CD4-positive, alpha-beta T cell treated with Interferon gamma for 1 hour (primary cell): ENCODE measurements at regions not wholly inside any gene's neighbourhood (a gene's known extent, or its start where the extent isn't known, plus 50 kb on each side); places are given as distances from the start of the nearest gene placed in this dataset.
"Not testable (repeated sequence)": the region's sequence is repeated elsewhere in the genome, so short reads cannot be mapped to it uniquely, and the experiment has no call there.

Source experiments
- DNase-seq: peaks from one replicate; pipeline ENCODE4 v3.0.0-alpha.2; 2020

DNA sequence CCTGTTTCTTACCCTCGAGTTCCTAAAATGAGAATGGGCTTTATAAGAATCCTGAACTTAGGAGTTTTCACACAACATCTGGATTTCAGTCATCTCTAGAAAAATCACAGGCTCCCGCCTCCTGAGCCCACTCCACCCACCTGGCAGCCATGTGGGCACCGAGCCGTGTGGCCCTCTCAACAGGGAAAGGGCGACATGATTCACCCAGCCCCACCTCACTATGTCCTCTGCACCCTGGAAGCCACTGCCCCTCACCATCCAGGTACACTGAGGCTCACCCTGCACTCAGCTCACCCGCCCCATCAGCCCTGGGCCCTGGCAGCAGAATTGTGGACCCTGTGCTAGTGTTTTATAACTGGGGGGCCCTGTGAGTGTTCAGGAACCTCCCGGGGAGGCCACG, 101.5 kb downstream of the SHANK2 start:
- DNase-seq, result no peak

DNA sequence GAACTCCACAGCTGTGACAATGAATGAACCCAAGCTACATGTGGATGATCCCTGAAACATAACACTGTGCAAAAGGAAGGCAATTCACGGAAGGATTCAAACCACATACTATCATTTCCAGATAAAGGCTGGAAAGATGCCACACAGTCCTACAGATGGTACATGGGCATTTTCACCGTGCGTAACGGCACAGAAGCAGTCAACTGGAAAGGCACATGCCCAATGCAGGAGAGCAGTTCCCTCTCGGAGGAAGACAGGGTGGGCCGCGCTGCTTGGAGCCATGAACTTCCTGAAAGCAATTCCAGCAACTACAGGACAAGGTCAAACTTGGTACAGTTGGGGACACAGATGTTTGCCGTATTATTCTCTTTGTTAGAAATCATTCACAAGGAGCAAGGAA, 103.7 kb downstream of the SHANK2 start:
- no peak for DNase-seq

GRCh38 chr11:71147331-71147730, 105.0 kb downstream of the SHANK2 start:
- no peak for DNase-seq

DNA sequence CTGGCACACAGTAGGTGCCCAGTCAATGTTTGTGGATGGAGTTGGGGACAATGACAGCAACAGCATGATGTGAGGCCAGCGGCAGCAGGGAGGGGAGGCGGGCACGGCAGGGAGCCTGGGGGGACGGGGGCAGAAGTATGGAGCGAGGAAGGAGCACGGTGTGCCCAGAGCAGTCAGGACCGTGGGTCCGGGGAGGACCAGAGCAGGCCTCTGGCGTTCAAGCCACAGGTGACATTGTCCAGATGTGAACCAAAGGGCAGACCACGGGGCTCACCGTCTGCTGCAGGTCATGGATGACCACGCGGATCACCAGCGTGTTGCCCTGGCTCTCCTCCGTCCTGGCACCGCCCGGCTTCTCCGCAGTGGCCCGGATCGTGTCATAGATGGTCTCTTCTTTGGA, 105.5 kb downstream of the SHANK2 start:
- no peak for DNase-seq

GRCh38 chr11:71145988-71146824, 106.2 kb downstream of the SHANK2 start:
- DNase-seq, result no peak

DNA sequence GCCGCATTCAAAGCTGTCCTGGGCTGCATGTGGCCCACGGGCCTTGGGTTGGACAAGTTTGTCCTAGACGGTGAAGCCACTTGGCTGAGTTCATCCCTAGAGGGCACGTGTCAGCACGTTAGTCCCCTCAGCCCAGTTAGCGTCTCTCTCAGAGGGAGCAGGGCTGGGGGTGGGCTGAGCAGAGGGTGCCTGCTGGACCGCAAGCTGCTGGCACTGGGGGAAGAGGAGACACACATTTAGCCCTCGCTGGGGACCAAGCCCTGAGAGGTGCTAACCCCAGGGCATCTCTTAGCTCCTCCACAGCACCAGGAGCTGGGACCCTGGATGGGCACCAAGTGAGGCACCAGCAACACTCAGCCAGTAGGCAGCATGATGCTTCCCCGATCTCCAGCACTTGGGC, 107.0 kb downstream of the SHANK2 start:
- DNase-seq, result no peak

DNA sequence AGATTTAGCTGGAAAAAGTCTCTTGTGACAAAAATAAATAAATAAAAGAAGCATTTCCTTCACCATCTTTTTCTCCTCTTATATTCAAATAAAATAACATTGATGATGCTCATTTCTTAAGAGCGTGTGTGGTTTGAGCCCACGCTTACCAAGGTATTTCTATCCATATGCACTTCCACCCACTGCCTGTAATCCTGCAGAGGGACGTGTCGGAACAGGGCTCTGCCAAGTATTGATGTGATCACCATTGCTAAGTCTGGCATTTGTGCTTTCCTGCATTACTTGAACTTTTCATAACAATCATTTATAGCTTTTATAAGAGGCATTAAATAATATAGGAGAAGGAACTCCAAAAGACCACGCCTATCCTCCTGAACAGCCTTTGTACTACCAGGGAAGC, 107.6 kb downstream of the SHANK2 start:
- DNase-seq, result no peak

DNA sequence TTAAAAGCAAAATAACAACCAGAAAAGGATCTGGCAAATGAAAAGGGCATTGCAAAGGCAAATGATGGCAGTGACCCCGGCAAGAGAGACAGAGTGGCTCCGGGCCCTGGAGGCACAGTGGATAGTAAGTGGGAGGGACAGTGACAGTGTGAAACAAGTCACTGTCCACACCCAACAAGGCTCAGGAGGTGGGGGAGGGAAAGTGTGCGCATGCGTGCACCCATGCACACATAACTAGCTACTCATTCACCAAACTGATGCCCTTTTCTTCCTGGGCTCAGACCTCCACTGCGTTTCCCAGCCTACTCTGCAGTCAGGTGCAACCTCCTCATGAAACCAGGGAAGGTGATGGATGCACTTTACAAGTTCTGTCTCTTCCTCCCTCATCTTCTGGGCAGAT, 108.4 kb downstream of the SHANK2 start:
- no peak for DNase-seq

- DNase-seq, result no peak
These were observed 112.0 kb downstream of the SHANK2 start for GRCh38 chr11:71140206-71140919.

DNA sequence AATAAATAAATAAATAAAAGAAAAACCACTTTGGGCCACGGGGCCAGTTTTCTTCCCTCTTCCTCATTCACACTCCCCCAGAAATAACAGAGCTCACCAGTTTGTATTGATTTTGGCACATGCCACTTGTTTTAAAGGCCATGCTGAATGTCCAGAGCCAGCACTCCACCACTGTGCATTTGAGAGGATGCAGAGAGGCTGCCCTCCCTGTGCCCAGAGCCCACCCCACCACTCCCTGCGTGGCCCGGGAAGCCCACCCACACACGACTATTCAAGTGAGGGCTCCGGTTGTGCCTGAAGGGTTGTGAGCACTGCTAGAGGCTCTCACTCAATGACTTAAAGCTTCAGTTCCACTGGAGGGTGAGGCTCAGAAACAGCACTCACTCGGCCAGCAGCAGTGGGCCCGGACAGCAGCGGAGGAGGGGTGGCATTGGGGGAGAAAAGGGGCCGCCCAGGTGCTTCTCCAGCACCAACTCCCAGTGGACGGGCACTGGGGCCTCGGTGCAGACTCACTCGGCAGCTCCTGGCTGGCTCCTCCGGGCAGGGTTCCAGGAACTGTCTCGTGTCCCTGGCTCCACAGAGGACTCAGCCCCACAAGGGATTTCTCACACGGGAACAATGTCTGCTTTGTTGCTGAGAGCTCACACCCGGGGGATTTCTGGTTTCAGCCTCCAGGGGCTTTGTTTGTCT, 112.7 kb downstream of the SHANK2 start:
- DNase-seq, result no peak

GRCh38 chr11:71138737-71139425, 113.5 kb downstream of the SHANK2 start:
- DNase-seq, result no peak

DNA sequence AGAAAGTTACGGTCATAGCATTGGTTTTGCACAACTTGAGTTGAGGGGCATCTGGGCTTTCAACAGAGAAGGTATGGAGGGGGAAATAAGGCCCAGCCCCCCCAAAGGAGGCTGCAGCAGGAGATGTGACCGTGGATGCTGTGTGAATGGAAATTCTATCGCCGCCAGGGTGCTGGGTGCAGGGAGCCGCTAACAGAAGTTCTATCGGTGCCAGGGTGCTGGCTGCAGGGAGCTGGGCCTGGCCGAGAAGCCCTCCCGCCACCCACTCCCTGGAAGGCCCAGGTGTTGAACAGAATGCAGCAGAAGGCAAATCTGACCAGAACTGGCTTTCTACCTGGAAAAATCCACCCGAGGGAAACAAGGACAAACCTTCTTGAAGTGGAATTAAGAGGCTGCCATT, 115.0 kb downstream of the SHANK2 start:
- DNase-seq, result no peak

GRCh38 chr11:71136095-71136845, 116.1 kb downstream of the SHANK2 start:
- DNase-seq, result no peak

GRCh38 chr11:71135112-71135511, 117.3 kb downstream of the SHANK2 start:
- no peak for DNase-seq

- no peak for DNase-seq
These were observed 118.4 kb downstream of the SHANK2 start for GRCh38 chr11:71133946-71134345.

DNA sequence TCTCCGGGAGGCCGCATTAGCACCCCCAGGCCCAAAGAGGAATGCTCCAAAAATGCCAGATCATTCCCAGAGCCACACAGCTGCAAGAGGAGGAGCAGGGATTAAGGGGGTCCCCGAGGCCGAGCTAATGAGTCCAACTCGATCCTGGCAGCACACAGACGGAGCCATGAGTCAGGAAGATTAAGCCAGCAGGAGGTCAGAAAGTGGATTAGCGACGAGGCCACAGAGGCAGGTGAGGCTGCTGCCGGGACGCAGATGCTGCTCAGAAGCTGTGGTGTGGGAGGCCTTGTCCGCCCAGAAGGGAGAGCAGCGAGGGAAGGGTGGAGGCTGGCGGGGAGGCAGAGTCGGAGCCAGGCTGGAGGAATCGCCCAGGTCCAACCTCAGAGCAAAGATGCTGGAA, 120.5 kb downstream of the SHANK2 start:
- no peak for DNase-seq

- DNase-seq, result no peak
These were observed 122.3 kb downstream of the SHANK2 start for GRCh38 chr11:71130106-71130505.

DNA sequence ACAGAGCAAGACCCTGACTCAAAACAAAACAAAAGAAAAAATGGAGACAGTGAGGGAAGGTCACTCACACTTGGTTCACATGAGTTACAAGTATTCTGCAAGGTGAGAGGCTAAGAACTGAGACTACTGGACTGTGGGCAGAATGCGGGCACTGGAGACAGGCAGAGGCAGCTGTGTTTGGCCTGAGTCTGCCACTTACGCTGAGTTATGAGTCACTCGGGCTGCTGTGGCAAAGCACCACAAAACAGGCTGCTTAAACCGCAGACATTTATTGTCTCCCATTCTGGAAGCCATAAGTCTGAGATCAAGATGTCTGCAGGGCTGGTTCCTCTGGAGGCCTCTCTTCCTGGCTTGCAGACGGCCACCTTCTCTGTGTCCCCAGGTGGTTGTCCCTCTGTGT, 122.8 kb downstream of the SHANK2 start:
- DNase-seq, result no peak

DNA sequence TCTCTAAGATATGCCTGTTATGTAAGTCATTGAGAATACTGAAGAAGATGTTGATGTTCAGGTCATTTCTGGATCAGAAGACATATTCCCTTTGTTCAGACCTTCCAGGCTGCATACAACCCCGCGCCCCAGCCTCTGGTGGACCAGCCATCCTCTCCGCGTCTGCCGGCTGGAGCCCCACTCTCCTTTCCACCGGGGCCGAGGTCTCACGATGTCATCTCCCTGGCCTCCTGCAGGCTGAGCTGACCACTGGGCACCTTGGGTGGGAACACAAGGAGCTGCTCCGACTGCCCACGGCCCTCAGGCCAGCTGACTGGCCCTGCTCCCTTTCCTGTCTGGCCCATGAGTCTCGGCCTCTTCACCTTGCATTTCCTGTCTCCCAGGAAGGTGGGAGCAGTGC, 124.6 kb downstream of the SHANK2 start:
- DNase-seq, result no peak

- DNase-seq, result not testable (repeated sequence)
These were observed 126.0 kb downstream of the SHANK2 start for GRCh38 chr11:71126401-71126800.

GRCh38 chr11:71125150-71125549, 127.2 kb downstream of the SHANK2 start:
- no peak for DNase-seq

GRCh38 chr11:71124127-71124526, 128.2 kb downstream of the SHANK2 start:
- no peak for DNase-seq
